K562 (cell line): ENCODE measurements at regions not wholly inside any gene's neighbourhood (a gene's known extent, or its start where the extent isn't known, plus 50 kb on each side); places are given as distances from the start of the nearest gene placed in this dataset.

ENCODE experiments used
- ATAC-seq: fragments of 200-7000 bp; cut with Tn5 transposase; 3 replicates; pipeline ENCODE4 v1.9.1; 2020; ENCODE audit warnings: moderate library complexity
- BruUV-seq: library from RNA; stranded (reverse); fragments of 400-500 nt; replicated peaks from 2 replicates; lab custom pipeline; 2021; lab: Mats Ljungman, UMichigan
- CTCF ChIA-PET: fragments of 300-600 bp; formaldehyde crosslinking; extraction: SDS; loops from one replicate; lab custom pipeline; 2021; ENCODE audit warnings: low intra/inter-chr PET ratio; lab: Yijun Ruan, JAX
- POLR2A ChIA-PET: fragments of 300-600, 350-650 bp; sonication (Branson Sonifier 250); formaldehyde crosslinking; extraction: SDS; loops from one replicate; lab custom pipeline; 2021; ENCODE audit warnings: antibody characterized with exemption, inconsistent platforms; lab: Yijun Ruan, JAX
- DNase-seq, 4 experiments: peaks; one replicate each; pipeline versions ENCODE4 v3.0.0 to v3.0.0-alpha.2; 2011 to 2018; ENCODE audit warnings: low spot score in 3 of 4, mixed read lengths in 3 of 4; ENCODE audit errors: extremely low read depth in 1 of 4
- FAIRE-seq: peaks from 2 replicates; lab custom pipeline; 2011; peaks lifted over from hg19 to GRCh38; lab: Jason Lieb, UNC
- H2AFZ ChIP-seq: 2 replicates; pipeline ENCODE4 v1.6.0; 2011; ENCODE audit warnings: low read depth, low read length, control low read depth, inconsistent platforms
- H3K27ac ChIP-seq: fragments of 200-600 bp; 3 replicates; pipeline ENCODE4 v1.8.0; 2011; ENCODE audit warnings: low read depth, mild to moderate bottlenecking, control low read depth, inconsistent platforms, low read length, moderate library complexity, mixed read lengths; ENCODE audit errors: extremely low read depth
- H3K27me3 ChIP-seq, 2 experiments: fragments of 300-600 bp in 1 of 2; 2 replicates in 1 of 2; 3 replicates in 1 of 2; pipeline versions ENCODE4 v1.6.0 to v1.8.0; 2011; ENCODE audit warnings: inconsistent platforms in 2 of 2, low read length in 2 of 2, mild to moderate bottlenecking in 1 of 2, mixed read lengths in 1 of 2, moderate library complexity in 1 of 2; ENCODE audit not compliant: control insufficient read depth in 2 of 2, insufficient read depth in 2 of 2
- H3K36me3 ChIP-seq: fragments of 300-600 bp; 3 replicates; pipeline ENCODE4 v1.8.0; 2011; ENCODE audit warnings: mild to moderate bottlenecking, low read length, inconsistent platforms; ENCODE audit not compliant: control insufficient read depth, insufficient read depth
- H3K4me1 ChIP-seq, 2 experiments: fragments of 200-600 bp in 1 of 2; replicated peaks in 1 of 2; 2 replicates in 1 of 2; 3 replicates in 1 of 2; pipeline versions ENCODE4 v1.5.1 to v1.8.0; 2011; ENCODE audit warnings: inconsistent platforms in 2 of 2, low read length in 2 of 2, mild to moderate bottlenecking in 1 of 2, mixed read lengths in 1 of 2, moderate library complexity in 1 of 2; ENCODE audit not compliant: control insufficient read depth in 2 of 2, insufficient read depth in 2 of 2
- H3K4me2 ChIP-seq: 2 replicates; pipeline ENCODE4 v1.6.1; 2011; ENCODE audit warnings: low read length, control low read depth, inconsistent platforms, mixed read lengths; ENCODE audit not compliant: insufficient read depth
- H3K4me3 ChIP-seq: fragments of 200-600 bp; sonication (generic), shearing (Covaris generic); 2 replicates; pipeline ENCODE4 v1.5.1; 2016; ENCODE audit warnings: control low read depth, inconsistent platforms
- H3K79me2 ChIP-seq: fragments of 200-600 bp; 3 replicates; pipeline ENCODE4 v1.8.0; 2011; ENCODE audit warnings: low read length, inconsistent platforms; ENCODE audit not compliant: control insufficient read depth, insufficient read depth
- H3K9ac ChIP-seq, 2 experiments: 2 replicates each; pipeline versions ENCODE4 v1.6.0 to v1.6.1; 2011; ENCODE audit warnings: low read depth in 2 of 2, low read length in 2 of 2, control low read depth in 1 of 2, inconsistent platforms in 1 of 2, mild to moderate bottlenecking in 1 of 2, mixed read lengths in 1 of 2; ENCODE audit not compliant: insufficient read depth in 1 of 2
- H3K9me1 ChIP-seq: one replicate; pipeline ENCODE4 v1.6.0; 2011; ENCODE audit warnings: inconsistent platforms, mild to moderate bottlenecking, low read length, moderate library complexity; ENCODE audit not compliant: control insufficient read depth, insufficient read depth
- H3K9me3 ChIP-seq: replicated peaks from 2 replicates; pipeline ENCODE4 v1.5.1; 2011; ENCODE audit warnings: low read depth, low read length, inconsistent platforms; ENCODE audit not compliant: control insufficient read depth, insufficient read depth
- H4K20me1 ChIP-seq: replicated peaks from 2 replicates; pipeline ENCODE4 v1.6.1; 2011; ENCODE audit warnings: low read length, inconsistent platforms, mixed read lengths; ENCODE audit not compliant: control insufficient read depth, insufficient read depth
- AFF1 ChIP-seq, 2 experiments: fragments of 450-650 bp; IDR thresholded peaks; 2 replicates each; pipeline ENCODE4 v1.6.1; 2018; ENCODE audit warnings: mild to moderate bottlenecking in 2 of 2, low read depth in 1 of 2; ENCODE audit not compliant: partially characterized antibody in 2 of 2
- KAT8 ChIP-seq: fragments of 450-650 bp; IDR thresholded peaks from 2 replicates; pipeline ENCODE4 v1.6.1; 2016; ENCODE audit warnings: low read depth, mild to moderate bottlenecking
- MAZ ChIP-seq, 2 experiments: fragments of 450-650 bp in 1 of 2; sonication (generic) in 1 of 2; formaldehyde crosslinking; IDR thresholded peaks in 1 of 2; conservative IDR thresholded peaks in 1 of 2; 2 replicates each; pipeline versions ENCODE4 v1.4.0 to v1.5.0; 2020; ENCODE audit warnings: mild to moderate bottlenecking in 1 of 2, missing genetic modification reagents in 1 of 2
- MEIS2 ChIP-seq: fragments of 450-650 bp; IDR thresholded peaks from 2 replicates; pipeline ENCODE4 v1.6.1; 2014; ENCODE audit warnings: mild to moderate bottlenecking; ENCODE audit not compliant: partially characterized antibody
- POLR2B ChIP-seq: fragments of 450-650 bp; IDR thresholded peaks from 2 replicates; pipeline ENCODE4 v1.6.1; 2018; ENCODE audit warnings: low read depth; ENCODE audit not compliant: partially characterized antibody
- POLR2G ChIP-seq: fragments of 200-400 bp; formaldehyde crosslinking; IDR thresholded peaks from 2 replicates; pipeline ENCODE4 v1.6.1; 2017; ENCODE audit warnings: low read depth, mild to moderate bottlenecking, antibody characterized with exemption, low read length, moderate library complexity
- RBM17 ChIP-seq: fragments of 200-400 bp; formaldehyde crosslinking; IDR thresholded peaks from 2 replicates; pipeline ENCODE4 v1.6.1; 2017; ENCODE audit warnings: low read depth, mild to moderate bottlenecking, low read length, borderline replicate concordance
- SIX5 ChIP-seq, 2 experiments: IDR thresholded peaks; 2 replicates each; pipeline ENCODE4 v1.6.1; 2011; ENCODE audit warnings: low read length in 2 of 2, borderline replicate concordance in 1 of 2, low read depth in 1 of 2, mild to moderate bottlenecking in 1 of 2, moderate library complexity in 1 of 2; ENCODE audit not compliant: insufficient read depth in 1 of 2
- ZC3H8 ChIP-seq: fragments of 450-650 bp; IDR thresholded peaks from 2 replicates; pipeline ENCODE4 v1.6.1; 2017
- WGBS: fragments of 100-300 bp; shearing (Covaris generic); methylation state at CpG from one replicate; pipeline ENCODE4 v1.1.6; 2016; ENCODE audit warnings: low coverage, mixed read lengths; ENCODE audit not compliant: insufficient coverage; ENCODE audit errors: missing lambda C conversion rate; 5-methylcytosine and 5-hydroxymethylcytosine counted together
- in situ Hi-C: fragments of 300-500 bp; cut with MboI; formaldehyde crosslinking; loops from 4 replicates; pipeline ENCODE4 v1.15.0; 2018; ENCODE audit warnings: inconsistent platforms, mixed read lengths
- intact Hi-C: fragments of 100-400 bp; cut with micrococcal nuclease; formaldehyde crosslinking; loops from 2 replicates; pipeline ENCODE4 v1.14.2; 2022

GRCh38 chr2:16840496-16841172 is 175.0 kb upstream of the CYRIA start:
- Histone ChIP-seq H4K20me1 (no peaks in the 10 kb centered on the region; the same call in 1 of the 2 replicates), H3K79me2 (no peaks in the 10 kb centered on the region), H3K9ac (no peak overlapping the region)
- ChIA-PET CTCF (no interaction called here), POLR2A (no interaction called here)
- no peak for FAIRE-seq
- under 1% methylated on average over 9 of the region's 9 CpGs for WGBS
- TF ChIP-seq MEIS2: peak; percentile 10
- no peak for TF ChIP-seq RBM17
- TF ChIP-seq, all 486 proteins: peak for 1
- no peaks in the 10 kb centered on the region for H3K9me1 ChIP-seq
- H3K27me3 ChIP-seq: no peaks in the 10 kb centered on the region
- H3K27ac ChIP-seq: no peak overlapping the region
- in situ Hi-C loops (no loop called here), intact Hi-C loops (no loop called here)
- no peak overlapping the region for H3K4me2 ChIP-seq
- H3K4me3 ChIP-seq: no peak overlapping the region
- no peaks in the 10 kb centered on the region for H3K9me3 ChIP-seq
- DNase-seq (no peak), ATAC-seq (no peak)
- BruUV-seq: no TSS peak
- no peaks in the 10 kb centered on the region for H3K36me3 ChIP-seq
- no peak overlapping the region for H2AFZ ChIP-seq
- H3K4me1 ChIP-seq: no peaks in the 10 kb centered on the region

- no peak overlapping the region for H3K4me3 ChIP-seq
- no peaks in the 10 kb centered on the region for H3K9me3 ChIP-seq
- no peak overlapping the region for H2AFZ ChIP-seq
- CTCF ChIA-PET: no interaction called here
- no peak overlapping the region for H3K27ac ChIP-seq
- no peaks in the 10 kb centered on the region for H3K9me1 ChIP-seq
- H3K36me3 ChIP-seq: no peaks in the 10 kb centered on the region
- no peaks in the 10 kb centered on the region for H4K20me1 ChIP-seq
- BruUV-seq: no TSS peak
- no peaks in the 10 kb centered on the region for H3K79me2 ChIP-seq
- H3K27me3 ChIP-seq: no peaks in the 10 kb centered on the region
- ATAC-seq: no peak
- no peaks in the 10 kb centered on the region for H3K4me1 ChIP-seq
- in situ Hi-C loops: no loop called here
- H3K4me2 ChIP-seq: no peak overlapping the region
- POLR2A ChIA-PET: no interaction called here
- H3K9ac ChIP-seq: no peak overlapping the region
- FAIRE-seq: no peak
- DNase-seq: no peak
- intact Hi-C loops: no loop called here
- TF ChIP-seq POLR2B: no peak
- TF ChIP-seq AFF1 (IDR thresholded peaks at IDR 0.05; ENCODE audit: low read depth in 1 of 2, partially characterized antibody in 2 of 2): no peak
- TF ChIP-seq ZC3H8: no peak
- no peak for TF ChIP-seq MAZ (CRISPR knock-in tag; conservative IDR thresholded peaks at IDR 0.05 in 1 of 2, IDR thresholded peaks at IDR 0.05 in 1 of 2)
- no peak for TF ChIP-seq POLR2G
- no peak for TF ChIP-seq SIX5 (IDR thresholded peaks at IDR 0.05; ENCODE audit: borderline replicate concordance in 1 of 2, insufficient read depth in 1 of 2, low read depth in 1 of 2, low read length in 2 of 2)
- TF ChIP-seq KAT8: no peak
Observed at GRCh38 chr2:16832910-16833309, 167.3 kb upstream of the CYRIA start.
